OCI-LY1 (cell line): ENCODE measurements at regions not wholly inside any gene's neighbourhood (a gene's known extent, or its start where the extent isn't known, plus 50 kb on each side); places are given as distances from the start of the nearest gene placed in this dataset.

ENCODE experiments used
- EZH2 ChIP-seq: fragments of 200-600 bp; sonication (generic), shearing (Covaris generic); IDR thresholded peaks from 2 replicates; pipeline ENCODE4 v1.8.0; 2017; ENCODE audit warnings: borderline replicate concordance, mixed run types, mild to moderate bottlenecking, antibody characterized with exemption, low read length, moderate library complexity, mixed read lengths
- TF ChIP-seq, protein P1 (sequence below): fragments of 200-600 bp; sonication (generic), shearing (Covaris generic); IDR thresholded peaks from 2 replicates; pipeline ENCODE4 v1.5.1; 2017; ENCODE audit warnings: mild to moderate bottlenecking, antibody characterized with exemption, low read length, moderate library complexity, mixed read lengths

DNA sequence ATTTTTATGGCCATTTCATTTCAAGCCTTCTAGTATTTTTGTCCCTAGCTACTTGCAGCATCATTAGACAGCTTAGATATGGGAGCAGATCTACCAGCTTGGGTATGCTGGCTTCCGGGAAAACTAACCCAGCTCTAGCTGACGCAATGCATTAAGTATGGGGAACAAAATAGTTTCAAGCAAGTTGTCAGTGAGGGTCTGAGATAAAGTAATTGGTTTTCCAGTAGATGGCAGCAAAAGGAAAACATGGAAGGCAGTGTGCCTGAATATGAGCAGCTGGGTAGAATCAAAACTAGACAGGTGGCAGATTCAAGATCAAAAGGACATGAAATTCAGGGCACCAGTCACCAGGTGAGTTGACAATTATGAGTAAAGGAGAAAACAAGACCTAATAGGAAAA is 340.9 kb upstream of the CTSO start:
- TF ChIP-seq, protein P1, sequence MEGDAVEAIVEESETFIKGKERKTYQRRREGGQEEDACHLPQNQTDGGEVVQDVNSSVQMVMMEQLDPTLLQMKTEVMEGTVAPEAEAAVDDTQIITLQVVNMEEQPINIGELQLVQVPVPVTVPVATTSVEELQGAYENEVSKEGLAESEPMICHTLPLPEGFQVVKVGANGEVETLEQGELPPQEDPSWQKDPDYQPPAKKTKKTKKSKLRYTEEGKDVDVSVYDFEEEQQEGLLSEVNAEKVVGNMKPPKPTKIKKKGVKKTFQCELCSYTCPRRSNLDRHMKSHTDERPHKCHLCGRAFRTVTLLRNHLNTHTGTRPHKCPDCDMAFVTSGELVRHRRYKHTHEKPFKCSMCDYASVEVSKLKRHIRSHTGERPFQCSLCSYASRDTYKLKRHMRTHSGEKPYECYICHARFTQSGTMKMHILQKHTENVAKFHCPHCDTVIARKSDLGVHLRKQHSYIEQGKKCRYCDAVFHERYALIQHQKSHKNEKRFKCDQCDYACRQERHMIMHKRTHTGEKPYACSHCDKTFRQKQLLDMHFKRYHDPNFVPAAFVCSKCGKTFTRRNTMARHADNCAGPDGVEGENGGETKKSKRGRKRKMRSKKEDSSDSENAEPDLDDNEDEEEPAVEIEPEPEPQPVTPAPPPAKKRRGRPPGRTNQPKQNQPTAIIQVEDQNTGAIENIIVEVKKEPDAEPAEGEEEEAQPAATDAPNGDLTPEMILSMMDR = no peak; the same call in 1 of the 2 replicates
- no peak for TF ChIP-seq EZH2
